Urothelium cell line (cell line): ENCODE measurements at regions not wholly inside any gene's neighbourhood (a gene's known extent, or its start where the extent isn't known, plus 50 kb on each side); places are given as distances from the start of the nearest gene placed in this dataset.

Experiments
- DNase-seq: peaks from one replicate; pipeline ENCODE4 v3.0.0; 2011; ENCODE audit warnings: low spot score, mixed read lengths
- FAIRE-seq: peaks from 2 replicates; lab custom pipeline; 2011; peaks lifted over from hg19 to GRCh38; lab: Jason Lieb, UNC

- FAIRE-seq, result no peak
- no peak for DNase-seq
Observed at GRCh38 chr12:130216031-130216430, 53.8 kb downstream of the FZD10 start.

- FAIRE-seq, result no peak
- no peak for DNase-seq
Observed at GRCh38 chr12:130218682-130219081, 56.4 kb downstream of the FZD10 start.

- no peak for DNase-seq
- no peak for FAIRE-seq
Observed at GRCh38 chr12:130219929-130220705, 57.9 kb downstream of the FZD10 start.

GRCh38 chr12:130220706-130221100 is 58.4 kb downstream of the FZD10 start:
- FAIRE-seq (no peak), DNase-seq (no peak)

- FAIRE-seq (no peak), DNase-seq (no peak)
Observed at GRCh38 chr12:130222519-130223218, 60.4 kb downstream of the FZD10 start.

GRCh38 chr12:130223767-130224244 is 61.5 kb downstream of the FZD10 start:
- DNase-seq (no peak), FAIRE-seq (peak; percentile 96)

- FAIRE-seq (no peak), DNase-seq (no peak)
Observed at GRCh38 chr12:130224613-130225012, 62.3 kb downstream of the FZD10 start.

GRCh38 chr12:130225347-130225746 is 63.1 kb downstream of the FZD10 start:
- DNase-seq (no peak), FAIRE-seq (no peak)

GRCh38 chr12:130226126-130226525 is 63.9 kb downstream of the FZD10 start:
- FAIRE-seq (no peak), DNase-seq (no peak)

- FAIRE-seq (peak; percentile 46), DNase-seq (no peak)
Observed at GRCh38 chr12:130226771-130227170, 64.5 kb downstream of the FZD10 start.

- no peak for DNase-seq
- FAIRE-seq, result no peak
Observed at GRCh38 chr12:130227641-130228040, 65.4 kb downstream of the FZD10 start.

- DNase-seq (no peak), FAIRE-seq (no peak)
Observed at GRCh38 chr12:130236446-130236845, 74.2 kb downstream of the FZD10 start.

- DNase-seq (no peak), FAIRE-seq (no peak)
Observed at GRCh38 chr12:130240831-130241590, 78.7 kb downstream of the FZD10 start.

- DNase-seq (no peak), FAIRE-seq (no peak)
Observed at GRCh38 chr12:130242506-130242905, 80.2 kb downstream of the FZD10 start.

- FAIRE-seq (no peak), DNase-seq (no peak)
Observed at GRCh38 chr12:130245251-130245650, 83.0 kb downstream of the FZD10 start.

- no peak for DNase-seq
- FAIRE-seq, result no peak
Observed at GRCh38 chr12:130246560-130246959, 84.3 kb downstream of the FZD10 start.

GRCh38 chr12:130247634-130248237 is 85.5 kb downstream of the FZD10 start:
- FAIRE-seq (peak; percentile 100), DNase-seq (no peak)

- no peak for DNase-seq
- no peak for FAIRE-seq
Observed at GRCh38 chr12:130249376-130249775, 87.1 kb downstream of the FZD10 start.

- no peak for DNase-seq
- no peak for FAIRE-seq
Observed at GRCh38 chr12:130251236-130251780, 86.4 kb upstream of the PIWIL1 start.

- peak; percentile 67 for DNase-seq
- peak; percentile 37 for FAIRE-seq
Observed at GRCh38 chr12:130253866-130254265, 83.8 kb upstream of the PIWIL1 start.
